ENCODE measurements at regions not wholly inside any gene's neighbourhood (a gene's known extent, or its start where the extent isn't known, plus 50 kb on each side); places are given as distances from the start of the nearest gene placed in this dataset.

- TF ChIP-seq ZFP37 (tag by site-specific recombination; IDR thresholded peaks at IDR 0.05) (no peak), ZNF184 (tag by site-specific recombination; IDR thresholded peaks at IDR 0.05) (no peak), CTCF (tag by site-specific recombination; IDR thresholded peaks at IDR 0.05) (no peak), ZNF221 (tag by site-specific recombination; IDR thresholded peaks at IDR 0.05; ENCODE audit: borderline replicate concordance) (no peak), SP2 (tag by site-specific recombination; IDR thresholded peaks at IDR 0.05) (no peak), YY1 (tag by site-specific recombination; IDR thresholded peaks at IDR 0.05) (no peak), ZBTB21 (tag by site-specific recombination; IDR thresholded peaks at IDR 0.05) (no peak), ATF2 (tag by site-specific recombination; IDR thresholded peaks at IDR 0.05; ENCODE audit: low read depth) (no peak), ZNF292 (tag by site-specific recombination; IDR thresholded peaks at IDR 0.05; ENCODE audit: borderline replicate concordance, low read depth) (no peak), REST (tag by site-specific recombination; IDR thresholded peaks at IDR 0.05) (no peak), PRDM4 (tag by site-specific recombination; IDR thresholded peaks at IDR 0.05) (no peak), ZNF274 (IDR thresholded peaks at IDR 0.05; ENCODE audit: low read length) (no peak), ZNF274 (tag by site-specific recombination; IDR thresholded peaks at IDR 0.05; ENCODE audit: borderline replicate concordance) (no peak), ZNF239 (tag by site-specific recombination; IDR thresholded peaks at IDR 0.05) (no peak)
Measured at GRCh38 chr4:14842964-14843630, 159.2 kb upstream of the CPEB2 start.

Data from HEK293 (cell line).